GM18861 (cell line): ENCODE measurements at regions not wholly inside any gene's neighbourhood (a gene's known extent, or its start where the extent isn't known, plus 50 kb on each side); places are given as distances from the start of the nearest gene placed in this dataset.

Source experiments
- ATAC-seq: cut with Tn5 transposase; IDR thresholded peaks from one replicate; pipeline ENCODE4 v1.9.1; 2021; ENCODE audit not compliant: unreplicated experiment

- no peak for ATAC-seq
These were observed 167.3 kb upstream of the GRIN2B start for GRCh38 chr12:14148489-14149270.

- ATAC-seq = no peak
These were observed 172.4 kb upstream of the GRIN2B start for GRCh38 chr12:14153803-14154202.

GRCh38 chr12:14156606-14157005, 175.2 kb upstream of the GRIN2B start:
- ATAC-seq = no peak

- peak; percentile 97 for ATAC-seq
These were observed 175.8 kb upstream of the GRIN2B start for GRCh38 chr12:14157088-14157747.

- no peak for ATAC-seq
These were observed 182.9 kb upstream of the GRIN2B start for GRCh38 chr12:14164266-14164665.

- no peak for ATAC-seq
These were observed 185.7 kb upstream of the GRIN2B start for GRCh38 chr12:14167005-14167628.

- no peak for ATAC-seq
These were observed 187.9 kb upstream of the GRIN2B start for GRCh38 chr12:14169281-14169680.

- ATAC-seq = peak; percentile 68
These were observed 189.7 kb upstream of the GRIN2B start for GRCh38 chr12:14171106-14171505.

- ATAC-seq = no peak
These were observed 190.3 kb upstream of the ATF7IP start for GRCh38 chr12:14175206-14175605.

GRCh38 chr12:14185427-14186192, 179.9 kb upstream of the ATF7IP start:
- no peak for ATAC-seq

- ATAC-seq = no peak
These were observed 179.3 kb upstream of the ATF7IP start for GRCh38 chr12:14186193-14186502.

- ATAC-seq = no peak
These were observed 178.5 kb upstream of the ATF7IP start for GRCh38 chr12:14187002-14187401.

- no peak for ATAC-seq
These were observed 177.5 kb upstream of the ATF7IP start for GRCh38 chr12:14187966-14188365.

GRCh38 chr12:14188744-14189143, 176.7 kb upstream of the ATF7IP start:
- no peak for ATAC-seq

GRCh38 chr12:14190694-14191093, 174.8 kb upstream of the ATF7IP start:
- no peak for ATAC-seq

- no peak for ATAC-seq
These were observed 173.9 kb upstream of the ATF7IP start for GRCh38 chr12:14191612-14192011.

- no peak for ATAC-seq
These were observed 171.8 kb upstream of the ATF7IP start for GRCh38 chr12:14193639-14194038.

- ATAC-seq = no peak
These were observed 170.9 kb upstream of the ATF7IP start for GRCh38 chr12:14194572-14194971.

GRCh38 chr12:14199455-14200198, 165.9 kb upstream of the ATF7IP start:
- no peak for ATAC-seq

GRCh38 chr12:14200598-14200997, 164.9 kb upstream of the ATF7IP start:
- ATAC-seq = no peak

- ATAC-seq = no peak
These were observed 164.2 kb upstream of the ATF7IP start for GRCh38 chr12:14201291-14201690.
